ENCODE measurements at regions not wholly inside any gene's neighbourhood (a gene's known extent, or its start where the extent isn't known, plus 50 kb on each side); places are given as distances from the start of the nearest gene placed in this dataset.

GRCh38 chr21:23281917-23282316, 2283.7 kb downstream of the NCAM2 start:
- Histone ChIP-seq H3K27me3 (no peaks in the 10 kb centered on the region), H3K27ac (no peak overlapping the region), H3K4me1 (no peaks in the 10 kb centered on the region), H3K9me3 (no peaks in the 10 kb centered on the region), H3K4me3 (no peak overlapping the region), H3K36me3 (no peaks in the 10 kb centered on the region)
- TF ChIP-seq POLR2AphosphoS5 (IDR thresholded peaks at IDR 0.05) (no peak), EP300 (IDR thresholded peaks at IDR 0.05) (no peak), POLR2A (IDR thresholded peaks at IDR 0.05) (no peak)
- TF ChIP-seq, protein P1, sequence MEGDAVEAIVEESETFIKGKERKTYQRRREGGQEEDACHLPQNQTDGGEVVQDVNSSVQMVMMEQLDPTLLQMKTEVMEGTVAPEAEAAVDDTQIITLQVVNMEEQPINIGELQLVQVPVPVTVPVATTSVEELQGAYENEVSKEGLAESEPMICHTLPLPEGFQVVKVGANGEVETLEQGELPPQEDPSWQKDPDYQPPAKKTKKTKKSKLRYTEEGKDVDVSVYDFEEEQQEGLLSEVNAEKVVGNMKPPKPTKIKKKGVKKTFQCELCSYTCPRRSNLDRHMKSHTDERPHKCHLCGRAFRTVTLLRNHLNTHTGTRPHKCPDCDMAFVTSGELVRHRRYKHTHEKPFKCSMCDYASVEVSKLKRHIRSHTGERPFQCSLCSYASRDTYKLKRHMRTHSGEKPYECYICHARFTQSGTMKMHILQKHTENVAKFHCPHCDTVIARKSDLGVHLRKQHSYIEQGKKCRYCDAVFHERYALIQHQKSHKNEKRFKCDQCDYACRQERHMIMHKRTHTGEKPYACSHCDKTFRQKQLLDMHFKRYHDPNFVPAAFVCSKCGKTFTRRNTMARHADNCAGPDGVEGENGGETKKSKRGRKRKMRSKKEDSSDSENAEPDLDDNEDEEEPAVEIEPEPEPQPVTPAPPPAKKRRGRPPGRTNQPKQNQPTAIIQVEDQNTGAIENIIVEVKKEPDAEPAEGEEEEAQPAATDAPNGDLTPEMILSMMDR (IDR thresholded peaks at IDR 0.05), result no peak
- no peak for ATAC-seq (ENCODE audit: low FRiP score in 2 of 2)
- 87 to 88% methylated on average over 2 of the region's 2 CpGs for WGBS, 2 donors
- DNase-seq, result no peak

GRCh38 chr21:23249760-23250159, 2251.6 kb downstream of the NCAM2 start:
- Histone ChIP-seq H3K4me1 (no peaks in the 10 kb centered on the region), H3K27me3 (no peaks in the 10 kb centered on the region), H3K9me3 (no peaks in the 10 kb centered on the region), H3K36me3 (no peaks in the 10 kb centered on the region), H3K4me3 (no peak overlapping the region), H3K27ac (no peak overlapping the region)
- DNase-seq (no peak), ATAC-seq (ENCODE audit: low FRiP score in 2 of 2) (no peak)
- WGBS, 2 donors, result 50 to 65% methylated on average over 1 of the region's 1 CpG
- TF ChIP-seq EP300 (IDR thresholded peaks at IDR 0.05), result no peak
- TF ChIP-seq POLR2AphosphoS5 (IDR thresholded peaks at IDR 0.05), result no peak
- TF ChIP-seq, protein P1 (IDR thresholded peaks at IDR 0.05), result no peak
- no peak for TF ChIP-seq POLR2A (IDR thresholded peaks at IDR 0.05)

DNA sequence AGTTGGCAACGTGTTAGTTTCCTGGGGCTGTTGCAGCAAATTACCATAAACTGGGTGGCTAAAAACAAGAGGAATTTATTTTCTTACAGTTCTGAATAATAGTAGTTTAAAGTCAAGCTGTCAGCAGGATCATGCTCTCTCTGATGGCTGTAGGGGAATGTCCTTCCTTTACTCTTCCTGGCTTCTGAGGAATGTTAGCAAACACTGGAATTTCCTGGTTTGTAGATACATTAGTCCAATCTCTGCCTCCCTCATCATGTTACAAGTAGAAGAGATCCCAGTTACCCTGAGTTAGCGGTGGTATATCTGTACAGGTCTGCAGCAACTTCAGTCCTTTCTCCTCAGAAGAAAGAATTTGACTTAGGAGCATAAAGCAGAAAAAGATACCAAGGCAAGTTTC, 2249.1 kb downstream of the NCAM2 start:
- TF ChIP-seq, protein P1 (IDR thresholded peaks at IDR 0.05), result no peak
- no peak for TF ChIP-seq POLR2AphosphoS5 (IDR thresholded peaks at IDR 0.05)
- no peak for TF ChIP-seq EP300 (IDR thresholded peaks at IDR 0.05)
- no peak for TF ChIP-seq POLR2A (IDR thresholded peaks at IDR 0.05)
- no peak overlapping the region for H3K4me3 ChIP-seq
- no peaks in the 10 kb centered on the region for H3K9me3 ChIP-seq
- H3K27me3 ChIP-seq, result no peaks in the 10 kb centered on the region
- 34 to 40% methylated on average over 2 of the region's 2 CpGs for WGBS, 2 donors
- DNase-seq (no peak), ATAC-seq (ENCODE audit: low FRiP score in 2 of 2) (no peak)
- H3K27ac ChIP-seq, result no peak overlapping the region
- H3K4me1 ChIP-seq, result no peaks in the 10 kb centered on the region
- no peaks in the 10 kb centered on the region for H3K36me3 ChIP-seq

GRCh38 chr21:23245255-23245654, 2247.0 kb downstream of the NCAM2 start:
- H3K27me3 ChIP-seq, result no peaks in the 10 kb centered on the region
- no peak overlapping the region for H3K4me3 ChIP-seq
- no peaks in the 10 kb centered on the region for H3K9me3 ChIP-seq
- ATAC-seq (ENCODE audit: low FRiP score in 2 of 2) (no peak), DNase-seq (no peak)
- H3K27ac ChIP-seq, result no peak overlapping the region
- no peaks in the 10 kb centered on the region for H3K36me3 ChIP-seq
- TF ChIP-seq POLR2AphosphoS5 (IDR thresholded peaks at IDR 0.05) (no peak), EP300 (IDR thresholded peaks at IDR 0.05) (no peak), POLR2A (IDR thresholded peaks at IDR 0.05) (no peak)
- TF ChIP-seq, protein P1 (IDR thresholded peaks at IDR 0.05), result no peak
- H3K4me1 ChIP-seq, result no peaks in the 10 kb centered on the region
- 75 to 81% methylated on average over 2 of the region's 2 CpGs for WGBS, 2 donors

DNA sequence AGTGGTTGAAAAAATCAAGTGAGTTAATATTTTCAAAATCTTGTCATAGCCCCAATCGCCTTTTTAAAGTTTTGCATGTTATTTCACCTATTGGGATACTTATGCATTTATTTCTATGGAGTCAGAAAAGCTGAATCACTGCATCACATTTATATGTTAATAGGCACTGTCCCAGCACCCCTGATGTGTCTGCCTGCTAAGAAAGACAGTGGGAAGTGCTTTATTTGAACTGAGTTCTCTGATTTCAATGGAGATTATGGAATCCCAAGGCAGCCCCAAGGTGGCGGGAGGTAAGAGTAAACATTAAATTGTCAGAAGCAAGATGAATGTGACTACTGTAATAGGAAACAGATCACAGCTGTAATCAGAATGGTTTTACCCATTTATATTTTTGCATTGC, 2225.7 kb downstream of the NCAM2 start:
- DNase-seq (no peak), ATAC-seq (ENCODE audit: low FRiP score in 2 of 2) (no peak)
- Histone ChIP-seq H3K4me3 (no peak overlapping the region), H3K9me3 (no peaks in the 10 kb centered on the region), H3K4me1 (no peaks in the 10 kb centered on the region), H3K27ac (no peak overlapping the region), H3K27me3 (no peaks in the 10 kb centered on the region), H3K36me3 (no peaks in the 10 kb centered on the region)
- WGBS, 2 donors, result 60 to 69% methylated on average over 2 of the region's 2 CpGs
- TF ChIP-seq, protein P1 (IDR thresholded peaks at IDR 0.05), result no peak
- TF ChIP-seq POLR2A (IDR thresholded peaks at IDR 0.05) (no peak), POLR2AphosphoS5 (IDR thresholded peaks at IDR 0.05) (no peak), EP300 (IDR thresholded peaks at IDR 0.05) (no peak)
